HG03025 (cell line): ENCODE measurements at regions not wholly inside any gene's neighbourhood (a gene's known extent, or its start where the extent isn't known, plus 50 kb on each side); places are given as distances from the start of the nearest gene placed in this dataset.

Experiments
- ATAC-seq: cut with Tn5 transposase; IDR thresholded peaks from one replicate; pipeline ENCODE4 v1.9.1; 2021; ENCODE audit warnings: mild to moderate bottlenecking, moderate library complexity; ENCODE audit not compliant: unreplicated experiment, low FRiP score

GRCh38 chr11:119523539-119524157, 100.7 kb upstream of the THY1 start:
- no peak for ATAC-seq

GRCh38 chr11:119522609-119523008, 99.6 kb upstream of the THY1 start:
- no peak for ATAC-seq

GRCh38 chr11:119521551-119521950, 98.6 kb upstream of the THY1 start:
- no peak for ATAC-seq

GRCh38 chr11:119520966-119521365, 98.0 kb upstream of the THY1 start:
- no peak for ATAC-seq

- no peak for ATAC-seq
Observed at GRCh38 chr11:119520400-119520799, 97.4 kb upstream of the THY1 start.

- no peak for ATAC-seq
Observed at GRCh38 chr11:119519796-119520195, 96.8 kb upstream of the THY1 start.

GRCh38 chr11:119518746-119519730, 96.1 kb upstream of the THY1 start:
- ATAC-seq: no peak

GRCh38 chr11:119515771-119516400, 92.9 kb upstream of the THY1 start:
- no peak for ATAC-seq

GRCh38 chr11:119513806-119514170, 90.8 kb upstream of the THY1 start:
- ATAC-seq: no peak

GRCh38 chr11:119513131-119513805, 90.3 kb upstream of the THY1 start:
- ATAC-seq: no peak

GRCh38 chr11:119512369-119512768, 89.4 kb upstream of the THY1 start:
- ATAC-seq: no peak

- no peak for ATAC-seq
Observed at GRCh38 chr11:119511614-119512306, 88.8 kb upstream of the THY1 start.

GRCh38 chr11:119509969-119510401, 87.0 kb upstream of the THY1 start:
- peak; percentile 63 for ATAC-seq

- ATAC-seq: no peak
Observed at GRCh38 chr11:119509282-119509841, 86.4 kb upstream of the THY1 start.

GRCh38 chr11:119506436-119506835, 83.5 kb upstream of the THY1 start:
- ATAC-seq: no peak

- ATAC-seq: no peak
Observed at GRCh38 chr11:119505861-119506260, 82.9 kb upstream of the THY1 start.

GRCh38 chr11:119505071-119505470, 82.1 kb upstream of the THY1 start:
- ATAC-seq: no peak

GRCh38 chr11:119504371-119504770, 81.4 kb upstream of the THY1 start:
- ATAC-seq: no peak

GRCh38 chr11:119501777-119502405, 78.9 kb upstream of the THY1 start:
- ATAC-seq: no peak
